Neural cell (in vitro differentiated cells): ENCODE measurements at regions not wholly inside any gene's neighbourhood (a gene's known extent, or its start where the extent isn't known, plus 50 kb on each side); places are given as distances from the start of the nearest gene placed in this dataset.

Source experiments
- H2AFZ ChIP-seq: fragments of 200-600, 300-800 bp; sonication (generic), shearing (Covaris generic); 2 replicates; pipeline ENCODE4 v1.6.0; 2014; ENCODE audit warnings: low read depth, mild to moderate bottlenecking, antibody characterized with exemption, low read length, moderate library complexity
- H3F3A ChIP-seq: fragments of 200-600 bp; shearing (Covaris generic); 2 replicates; pipeline ENCODE4 v1.6.1; 2016; ENCODE audit warnings: mild to moderate bottlenecking, moderate library complexity, mixed read lengths, antibody characterized with exemption, low read length; ENCODE audit not compliant: insufficient read depth, poor library complexity, severe bottlenecking
- H3K27ac ChIP-seq: fragments of 200-600, 300-800 bp; sonication (generic), shearing (Covaris generic); 2 replicates; pipeline ENCODE4 v1.5.1; 2014; ENCODE audit warnings: mild to moderate bottlenecking, low read length, moderate library complexity
- H3K27me3 ChIP-seq: fragments of 300-800, 200-600 bp; sonication (generic), shearing (Covaris generic); 2 replicates; pipeline ENCODE4 v1.6.0; 2014; ENCODE audit warnings: mild to moderate bottlenecking, low read depth, low read length, moderate library complexity; ENCODE audit not compliant: insufficient read depth
- H3K36me3 ChIP-seq: fragments of 300-800, 200-600 bp; sonication (generic), shearing (Covaris generic); 2 replicates; pipeline ENCODE4 v1.5.1; 2014; ENCODE audit warnings: mild to moderate bottlenecking, antibody characterized with exemption, low read length, moderate library complexity; ENCODE audit not compliant: insufficient read depth
- H3K4me2 ChIP-seq: fragments of 300-800, 200-600 bp; sonication (generic), shearing (Covaris generic); 2 replicates; pipeline ENCODE4 v1.6.0; 2014; ENCODE audit warnings: mild to moderate bottlenecking, low read length
- H3K4me3 ChIP-seq: fragments of 300-800, 200-600 bp; sonication (generic), shearing (Covaris generic); 2 replicates; pipeline ENCODE4 v1.5.1; 2014; ENCODE audit warnings: mild to moderate bottlenecking, low read length, moderate library complexity
- H3K79me2 ChIP-seq: fragments of 200-600 bp; shearing (Covaris generic); replicated peaks from 2 replicates; pipeline ENCODE4 v1.6.0; 2014; ENCODE audit warnings: mild to moderate bottlenecking, low read length, moderate library complexity; ENCODE audit not compliant: insufficient read depth
- H3K9ac ChIP-seq: fragments of 300-800, 200-600 bp; sonication (generic), shearing (Covaris generic); 2 replicates; pipeline ENCODE4 v1.6.1; 2016; ENCODE audit warnings: mild to moderate bottlenecking, low read length, mixed read lengths
- H3K9me2 ChIP-seq: fragments of 200-600 bp; shearing (Covaris generic); 2 replicates; pipeline ENCODE4 v1.6.1; 2016; ENCODE audit warnings: mild to moderate bottlenecking, low read length, mixed read lengths; ENCODE audit not compliant: insufficient read depth
- H3K9me3 ChIP-seq: fragments of 200-600, 300-800 bp; sonication (generic), shearing (Covaris generic); 2 replicates; pipeline ENCODE4 v1.6.1; 2016; ENCODE audit warnings: mild to moderate bottlenecking, mixed run types, low read length, moderate library complexity, mixed read lengths
- H4K20me1 ChIP-seq: fragments of 200-600 bp; shearing (Covaris generic); 2 replicates; pipeline ENCODE4 v1.6.1; 2016; ENCODE audit warnings: mild to moderate bottlenecking, mixed run types; ENCODE audit not compliant: insufficient read depth
- EP300 ChIP-seq: fragments of 450-650 bp; conservative IDR thresholded peaks from 2 replicates; pipeline ENCODE4 v1.6.1; 2014; ENCODE audit warnings: antibody characterized with exemption, mild to moderate bottlenecking, moderate library complexity; ENCODE audit not compliant: poor library complexity, severe bottlenecking
- EZH2 ChIP-seq: fragments of 200-600, 300-800 bp; shearing (Covaris generic), sonication (generic); IDR thresholded peaks from 2 replicates; pipeline ENCODE4 v1.6.1; 2014; ENCODE audit warnings: antibody characterized with exemption, low read length, borderline replicate concordance, mild to moderate bottlenecking; ENCODE audit not compliant: insufficient read depth, poor library complexity, severe bottlenecking
- MXI1 ChIP-seq: fragments of 450-650 bp; conservative IDR thresholded peaks from 2 replicates; pipeline ENCODE4 v1.6.1; 2014; ENCODE audit warnings: antibody characterized with exemption, mild to moderate bottlenecking; ENCODE audit not compliant: poor library complexity, severe bottlenecking
- POLR2AphosphoS5 ChIP-seq: IDR thresholded peaks from 2 replicates; pipeline ENCODE4 v1.6.1; 2012
- RAD21 ChIP-seq: fragments of 450-650 bp; conservative IDR thresholded peaks from 2 replicates; pipeline ENCODE4 v1.6.1; 2014; ENCODE audit warnings: antibody characterized with exemption, mild to moderate bottlenecking, moderate library complexity
- REST ChIP-seq: IDR thresholded peaks from 2 replicates; pipeline ENCODE4 v1.6.1; 2012; ENCODE audit warnings: borderline replicate concordance
- SMC3 ChIP-seq: fragments of 450-650 bp; conservative IDR thresholded peaks from 2 replicates; pipeline ENCODE4 v1.6.1; 2014; ENCODE audit warnings: antibody characterized with exemption, mild to moderate bottlenecking, moderate library complexity; ENCODE audit not compliant: poor library complexity
- TAF1 ChIP-seq: IDR thresholded peaks from 2 replicates; pipeline ENCODE4 v1.6.1; 2012; ENCODE audit warnings: low read depth
- TF ChIP-seq, protein P1 (sequence below): fragments of 450-650 bp; IDR thresholded peaks from 2 replicates; pipeline ENCODE4 v1.5.1; 2014; ENCODE audit warnings: antibody characterized with exemption, mild to moderate bottlenecking, moderate library complexity; ENCODE audit not compliant: poor library complexity, severe bottlenecking

DNA sequence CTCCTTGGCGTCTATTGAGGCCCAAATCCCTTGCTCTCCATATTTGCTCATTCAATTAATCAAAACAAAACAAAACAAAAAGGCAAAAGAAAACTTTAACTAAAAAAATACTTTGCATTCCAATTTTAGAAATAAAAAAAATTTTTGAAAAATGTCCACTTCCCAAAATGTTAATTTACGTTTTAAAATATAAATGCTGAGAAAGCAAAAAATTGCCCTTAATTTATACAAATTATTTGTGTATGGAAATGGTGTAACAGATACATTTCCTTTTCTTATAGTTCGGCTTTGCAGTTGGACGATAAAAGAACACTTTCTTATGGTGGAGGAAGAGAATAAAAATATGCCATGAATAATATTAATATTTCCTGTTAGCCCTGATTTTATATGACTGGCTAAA lies 652.8 kb upstream of the PFKP start:
- Histone ChIP-seq H3K79me2 (no peaks in the 10 kb centered on the region), H3K9me3 (no peaks in the 10 kb centered on the region), H3K4me2 (no peak overlapping the region), H4K20me1 (no peaks in the 10 kb centered on the region), H2AFZ (no peak overlapping the region), H3K36me3 (no peaks in the 10 kb centered on the region), H3K9ac (no peak overlapping the region), H3K27ac (no peak overlapping the region), H3K4me3 (no peak overlapping the region), H3K9me2 (no peaks in the 10 kb centered on the region), H3F3A (no peaks in the 10 kb centered on the region), H3K27me3 (no peaks in the 10 kb centered on the region)
- TF ChIP-seq SMC3 (no peak), MXI1 (no peak), EP300 (no peak), POLR2AphosphoS5 (no peak), RAD21 (no peak), REST (no peak)
- TF ChIP-seq, protein P1, sequence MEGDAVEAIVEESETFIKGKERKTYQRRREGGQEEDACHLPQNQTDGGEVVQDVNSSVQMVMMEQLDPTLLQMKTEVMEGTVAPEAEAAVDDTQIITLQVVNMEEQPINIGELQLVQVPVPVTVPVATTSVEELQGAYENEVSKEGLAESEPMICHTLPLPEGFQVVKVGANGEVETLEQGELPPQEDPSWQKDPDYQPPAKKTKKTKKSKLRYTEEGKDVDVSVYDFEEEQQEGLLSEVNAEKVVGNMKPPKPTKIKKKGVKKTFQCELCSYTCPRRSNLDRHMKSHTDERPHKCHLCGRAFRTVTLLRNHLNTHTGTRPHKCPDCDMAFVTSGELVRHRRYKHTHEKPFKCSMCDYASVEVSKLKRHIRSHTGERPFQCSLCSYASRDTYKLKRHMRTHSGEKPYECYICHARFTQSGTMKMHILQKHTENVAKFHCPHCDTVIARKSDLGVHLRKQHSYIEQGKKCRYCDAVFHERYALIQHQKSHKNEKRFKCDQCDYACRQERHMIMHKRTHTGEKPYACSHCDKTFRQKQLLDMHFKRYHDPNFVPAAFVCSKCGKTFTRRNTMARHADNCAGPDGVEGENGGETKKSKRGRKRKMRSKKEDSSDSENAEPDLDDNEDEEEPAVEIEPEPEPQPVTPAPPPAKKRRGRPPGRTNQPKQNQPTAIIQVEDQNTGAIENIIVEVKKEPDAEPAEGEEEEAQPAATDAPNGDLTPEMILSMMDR: no peak

DNA sequence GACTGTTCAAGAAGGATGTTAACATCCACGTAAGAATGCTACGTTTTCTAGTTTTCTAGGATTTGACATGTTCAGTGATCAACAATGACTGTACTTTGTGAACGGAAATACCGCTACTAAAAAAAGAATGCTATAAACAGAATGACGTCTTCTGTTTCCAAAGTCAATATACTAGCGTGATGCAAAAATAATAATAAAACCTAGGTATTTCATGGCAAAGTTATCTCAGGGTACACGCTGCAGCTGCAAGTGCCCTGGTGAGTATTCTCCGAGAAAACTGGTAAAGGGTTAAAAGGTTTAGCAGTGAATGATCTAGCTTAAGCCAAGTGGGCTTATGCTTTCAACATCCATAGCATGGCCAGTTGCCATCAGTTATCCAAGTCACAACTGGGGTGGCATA lies 653.3 kb upstream of the PFKP start:
- Histone ChIP-seq H4K20me1 (no peaks in the 10 kb centered on the region), H3F3A (no peaks in the 10 kb centered on the region), H3K9me2 (no peaks in the 10 kb centered on the region), H3K9ac (no peak overlapping the region), H3K27me3 (no peaks in the 10 kb centered on the region), H3K27ac (no peak overlapping the region), H3K4me3 (no peak overlapping the region), H3K36me3 (no peaks in the 10 kb centered on the region), H3K79me2 (no peaks in the 10 kb centered on the region), H2AFZ (no peak overlapping the region), H3K4me2 (no peak overlapping the region), H3K9me3 (no peaks in the 10 kb centered on the region)
- TF ChIP-seq POLR2AphosphoS5: no peak
- no peak for TF ChIP-seq RAD21
- TF ChIP-seq, protein P1: no peak
- TF ChIP-seq MXI1: no peak
- TF ChIP-seq EP300: no peak
- no peak for TF ChIP-seq REST
- no peak for TF ChIP-seq TAF1
- TF ChIP-seq SMC3: no peak
- no peak for TF ChIP-seq EZH2
